ENCODE measurements at regions not wholly inside any gene's neighbourhood (a gene's known extent, or its start where the extent isn't known, plus 50 kb on each side); places are given as distances from the start of the nearest gene placed in this dataset.

GRCh38 chr2:106339609-106340008 is 128.6 kb downstream of the RGPD3 start:
- CTCF ChIA-PET, result no interaction called here
- H3K27ac Mint-ChIP-seq, result no peak overlapping the region
- DNase-seq (ENCODE audit: low spot score) (no peak), ATAC-seq (no peak)
- no peaks in the 10 kb centered on the region for H3K36me3 Mint-ChIP-seq
- TF ChIP-seq ERG (CRISPR knock-in tag; IDR thresholded peaks at IDR 0.05), result no peak
- TF ChIP-seq ZNF263 (CRISPR knock-in tag; IDR thresholded peaks at IDR 0.05; ENCODE audit: low read depth), result no peak
- TF ChIP-seq, protein P1, sequence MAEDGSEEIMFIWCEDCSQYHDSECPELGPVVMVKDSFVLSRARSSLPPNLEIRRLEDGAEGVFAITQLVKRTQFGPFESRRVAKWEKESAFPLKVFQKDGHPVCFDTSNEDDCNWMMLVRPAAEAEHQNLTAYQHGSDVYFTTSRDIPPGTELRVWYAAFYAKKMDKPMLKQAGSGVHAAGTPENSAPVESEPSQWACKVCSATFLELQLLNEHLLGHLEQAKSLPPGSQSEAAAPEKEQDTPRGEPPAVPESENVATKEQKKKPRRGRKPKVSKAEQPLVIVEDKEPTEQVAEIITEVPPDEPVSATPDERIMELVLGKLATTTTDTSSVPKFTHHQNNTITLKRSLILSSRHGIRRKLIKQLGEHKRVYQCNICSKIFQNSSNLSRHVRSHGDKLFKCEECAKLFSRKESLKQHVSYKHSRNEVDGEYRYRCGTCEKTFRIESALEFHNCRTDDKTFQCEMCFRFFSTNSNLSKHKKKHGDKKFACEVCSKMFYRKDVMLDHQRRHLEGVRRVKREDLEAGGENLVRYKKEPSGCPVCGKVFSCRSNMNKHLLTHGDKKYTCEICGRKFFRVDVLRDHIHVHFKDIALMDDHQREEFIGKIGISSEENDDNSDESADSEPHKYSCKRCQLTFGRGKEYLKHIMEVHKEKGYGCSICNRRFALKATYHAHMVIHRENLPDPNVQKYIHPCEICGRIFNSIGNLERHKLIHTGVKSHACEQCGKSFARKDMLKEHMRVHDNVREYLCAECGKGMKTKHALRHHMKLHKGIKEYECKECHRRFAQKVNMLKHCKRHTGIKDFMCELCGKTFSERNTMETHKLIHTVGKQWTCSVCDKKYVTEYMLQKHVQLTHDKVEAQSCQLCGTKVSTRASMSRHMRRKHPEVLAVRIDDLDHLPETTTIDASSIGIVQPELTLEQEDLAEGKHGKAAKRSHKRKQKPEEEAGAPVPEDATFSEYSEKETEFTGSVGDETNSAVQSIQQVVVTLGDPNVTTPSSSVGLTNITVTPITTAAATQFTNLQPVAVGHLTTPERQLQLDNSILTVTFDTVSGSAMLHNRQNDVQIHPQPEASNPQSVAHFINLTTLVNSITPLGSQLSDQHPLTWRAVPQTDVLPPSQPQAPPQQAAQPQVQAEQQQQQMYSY (CRISPR knock-in tag; IDR thresholded peaks at IDR 0.05), result no peak
- TF ChIP-seq CTCF (IDR thresholded peaks at IDR 0.05), result no peak
- TF ChIP-seq ZNF232 (CRISPR knock-in tag; IDR thresholded peaks at IDR 0.05), result no peak
- no peak for TF ChIP-seq PRRX2 (CRISPR knock-in tag; IDR thresholded peaks at IDR 0.05)
- TF ChIP-seq ZNF532 (CRISPR knock-in tag; IDR thresholded peaks at IDR 0.05; ENCODE audit: borderline replicate concordance), result no peak
- TF ChIP-seq, protein P2, sequence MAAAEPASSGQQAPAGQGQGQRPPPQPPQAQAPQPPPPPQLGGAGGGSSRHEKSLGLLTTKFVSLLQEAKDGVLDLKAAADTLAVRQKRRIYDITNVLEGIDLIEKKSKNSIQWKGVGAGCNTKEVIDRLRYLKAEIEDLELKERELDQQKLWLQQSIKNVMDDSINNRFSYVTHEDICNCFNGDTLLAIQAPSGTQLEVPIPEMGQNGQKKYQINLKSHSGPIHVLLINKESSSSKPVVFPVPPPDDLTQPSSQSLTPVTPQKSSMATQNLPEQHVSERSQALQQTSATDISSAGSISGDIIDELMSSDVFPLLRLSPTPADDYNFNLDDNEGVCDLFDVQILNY (CRISPR knock-in tag; IDR thresholded peaks at IDR 0.05), result no peak
- TF ChIP-seq ZNF423 (CRISPR knock-in tag; IDR thresholded peaks at IDR 0.05), result no peak
- TF ChIP-seq CREB1 (CRISPR knock-in tag; IDR thresholded peaks at IDR 0.05), result no peak
- no peak for TF ChIP-seq ZMAT4 (CRISPR knock-in tag; IDR thresholded peaks at IDR 0.05)
- no peak for TF ChIP-seq SOX15 (CRISPR knock-in tag; IDR thresholded peaks at IDR 0.05)
- H3K27me3 Mint-ChIP-seq (ENCODE audit: low read depth), result no peaks in the 10 kb centered on the region
- H3K9me3 Mint-ChIP-seq, result no peaks in the 10 kb centered on the region
- POLR2A ChIA-PET, result no interaction called here
- peaks cover 9% of the 10 kb centered on the region for H3K4me1 Mint-ChIP-seq
- no peak overlapping the region for H3K4me3 Mint-ChIP-seq

DNA sequence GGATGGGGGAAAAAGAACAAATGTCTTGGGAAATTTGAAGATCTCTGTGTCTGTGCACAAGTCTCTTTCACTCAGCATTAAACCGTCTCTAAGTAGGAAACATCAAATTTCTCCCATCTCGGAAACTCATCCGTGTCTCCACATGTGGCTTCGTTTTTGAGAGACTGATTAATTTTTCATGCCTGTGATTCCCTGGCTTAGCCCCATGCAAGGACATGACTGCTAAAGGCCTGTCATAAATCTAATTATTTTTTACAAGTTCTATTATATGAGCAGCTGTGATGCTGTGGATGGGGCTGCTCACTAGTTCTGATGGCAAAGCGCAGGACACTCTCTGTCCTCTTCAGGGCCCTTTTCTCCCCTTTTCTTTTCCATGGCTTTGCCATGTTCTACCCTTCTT is 129.1 kb downstream of the RGPD3 start:
- Mint-ChIP-seq H3K4me1 (peaks cover 9% of the 10 kb centered on the region), H3K4me3 (no peak overlapping the region), H3K27ac (no peak overlapping the region), H3K9me3 (peaks cover 2% of the 10 kb centered on the region; the same call in 1 of the 2 replicates), H3K27me3 (ENCODE audit: low read depth) (no peaks in the 10 kb centered on the region), H3K36me3 (no peaks in the 10 kb centered on the region)
- DNase-seq (ENCODE audit: low spot score) (no peak), ATAC-seq (no peak)
- ChIA-PET POLR2A (no interaction called here), CTCF (no interaction called here)
- TF ChIP-seq ZNF263 (CRISPR knock-in tag; IDR thresholded peaks at IDR 0.05; ENCODE audit: low read depth), result no peak
- TF ChIP-seq ZNF671 (CRISPR knock-in tag; IDR thresholded peaks at IDR 0.05), result no peak
- TF ChIP-seq ZNF532 (CRISPR knock-in tag; IDR thresholded peaks at IDR 0.05; ENCODE audit: borderline replicate concordance), result no peak
- TF ChIP-seq FOXP1 (CRISPR knock-in tag; IDR thresholded peaks at IDR 0.05; ENCODE audit: borderline replicate concordance), result no peak
- TF ChIP-seq NR1H2 (CRISPR knock-in tag; IDR thresholded peaks at IDR 0.05), result no peak
- no peak for TF ChIP-seq FOXP4 (CRISPR knock-in tag; IDR thresholded peaks at IDR 0.05)
